Natural killer cell treated with Interleukin-12 subunit alpha and Interleukin-12 subunit beta and Interleukin-15 and Interleukin-18, amount 100 ng/mL, for 72 hours (primary cell): ENCODE measurements at regions not wholly inside any gene's neighbourhood (a gene's known extent, or its start where the extent isn't known, plus 50 kb on each side); places are given as distances from the start of the nearest gene placed in this dataset.

Experiments used
- ATAC-seq, 2 donors: fragments of 150-1000 bp; cut with Tn5 transposase in 1 of 2; sonication (Bioruptor Pico), chemical (Tn5 transposase) in 1 of 2; 2 replicates each; pipeline ENCODE4 v1.10.0; 2021
- DNase-seq: peaks from one replicate; pipeline ENCODE4 v3.0.0; 2022; ENCODE audit warnings: low spot score
- H3K27ac Mint-ChIP-seq, 2 donors: 1 replicate in 1 of 2; 2 replicates in 1 of 2; pipeline ENCODE4 v1.8.0; 2022; ENCODE audit warnings: mixed read lengths in 2 of 2, mild to moderate bottlenecking in 1 of 2, moderate library complexity in 1 of 2
- H3K27me3 Mint-ChIP-seq, 2 donors: 1 replicate in 1 of 2; 2 replicates in 1 of 2; pipeline ENCODE4 v1.8.0; 2022; ENCODE audit warnings: mixed read lengths in 2 of 2
- H3K36me3 Mint-ChIP-seq: one replicate; pipeline ENCODE4 v1.8.0; 2022; ENCODE audit warnings: mixed read lengths
- H3K4me1 Mint-ChIP-seq, 2 donors: 1 replicate in 1 of 2; 2 replicates in 1 of 2; pipeline ENCODE4 v1.8.0; 2022; ENCODE audit warnings: low read depth in 2 of 2, mixed read lengths in 2 of 2, mild to moderate bottlenecking in 1 of 2
- H3K4me3 Mint-ChIP-seq: one replicate; pipeline ENCODE4 v1.8.0; 2022; ENCODE audit warnings: mixed read lengths
- H3K9me3 Mint-ChIP-seq: 2 replicates; pipeline ENCODE4 v1.8.0; 2022; ENCODE audit warnings: mixed read lengths

- Mint-ChIP-seq H3K36me3 (no peaks in the 10 kb centered on the region), H3K9me3 (no peaks in the 10 kb centered on the region), H3K27ac (peak overlapping the region in 1 of 2 donors; percentile 56), H3K4me3 (no peak overlapping the region), H3K4me1 (peaks cover 0 to 2% of the 10 kb centered on the region in 2 donors), H3K27me3 (no peaks in the 10 kb centered on the region)
- ATAC-seq: peak; percentile 40 to 44
- no peak for DNase-seq
Observed at GRCh38 chr7:37796138-37796775, 52.1 kb upstream of the NME8 start.
